Breast epithelium (tissue), 4 donors: ENCODE measurements at regions not wholly inside any gene's neighbourhood (a gene's known extent, or its start where the extent isn't known, plus 50 kb on each side); places are given as distances from the start of the nearest gene placed in this dataset.
A peak's percentile ranks its signal among the peaks of the same experiment; 100 is the strongest.

Experiments used
- DNase-seq, 2 donors: peaks; one replicate each; pipeline ENCODE4 v3.0.0-alpha.2; 2019; ENCODE audit warnings: low spot score in 2 of 2
- H3K27ac ChIP-seq, 2 donors: fragments of 200-600 bp; sonication (generic) in 1 of 2; one replicate each; pipeline ENCODE4 v1.5.1; 2016 to 2019; ENCODE audit warnings: mild to moderate bottlenecking in 1 of 2
- H3K27me3 ChIP-seq, 2 donors: fragments of 200-600 bp; sonication (generic) in 1 of 2; one replicate each; pipeline versions ENCODE4 v1.5.1 to v1.6.0; 2017 to 2019; ENCODE audit warnings: control low read depth in 1 of 2, mild to moderate bottlenecking in 1 of 2
- H3K36me3 ChIP-seq: fragments of 200-600 bp; one replicate; pipeline ENCODE4 v1.5.1; 2019
- H3K4me1 ChIP-seq, 2 donors: fragments of 200-600 bp; sonication (generic); one replicate each; pipeline ENCODE4 v1.5.1; 2016 to 2019; ENCODE audit warnings: control low read depth in 1 of 2
- H3K4me3 ChIP-seq, 3 donors: fragments of 200-600 bp; sonication (generic); 1 replicate in 2 of 3; 2 replicates in 1 of 3; pipeline ENCODE4 v1.5.1; 2016 to 2019; ENCODE audit warnings: mild to moderate bottlenecking in 3 of 3, moderate library complexity in 2 of 3
- H3K9me3 ChIP-seq, 2 donors: fragments of 200-600 bp; sonication (generic) in 1 of 2; one replicate each; pipeline ENCODE4 v1.5.1; 2016 to 2019; ENCODE audit warnings: control low read depth in 1 of 2
- CTCF ChIP-seq, 3 donors: fragments of 450-650 bp; IDR thresholded peaks; one replicate each; pipeline ENCODE4 v1.5.1; 2016 to 2017; ENCODE audit warnings: antibody characterized with exemption in 3 of 3, mild to moderate bottlenecking in 3 of 3, moderate library complexity in 3 of 3
- POLR2A ChIP-seq: fragments of 450-650 bp; IDR thresholded peaks from one replicate; pipeline ENCODE4 v1.6.1; 2016; ENCODE audit warnings: antibody characterized with exemption, mild to moderate bottlenecking, moderate library complexity
- POLR2AphosphoS5 ChIP-seq, 3 donors: sonication (generic); formaldehyde crosslinking; IDR thresholded peaks; one replicate each; pipeline ENCODE4 v1.6.1; 2017; ENCODE audit warnings: antibody characterized with exemption in 3 of 3
- intact Hi-C: fragments of 100-400 bp; cut with DNase I; formaldehyde crosslinking; loops from one replicate; pipeline ENCODE4 v1.15.1; 2023; ENCODE audit warnings: low total_unique reads

DNA sequence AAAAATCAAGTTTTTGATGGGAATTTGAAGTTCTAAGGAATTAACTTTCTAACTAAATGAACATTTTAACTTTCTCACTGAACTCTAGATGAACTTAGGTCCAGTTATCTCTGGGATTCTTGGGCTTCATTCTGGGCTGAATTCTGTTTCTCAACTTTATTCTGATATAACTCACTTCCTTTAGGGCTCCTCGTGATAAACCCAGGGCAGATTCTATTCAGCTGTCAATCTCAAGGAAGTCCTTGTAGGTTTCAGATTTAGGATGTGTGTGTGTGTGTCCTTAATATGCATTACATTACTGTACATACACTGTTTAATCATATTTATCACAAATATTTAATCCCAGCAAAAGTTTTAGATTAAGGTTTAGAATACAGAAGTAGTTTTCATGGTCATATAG, 344.3 kb downstream of the GATA3 start:
- Histone ChIP-seq H3K27me3 (no peaks in the 10 kb centered on the region), H3K4me3 (no peak overlapping the region), H3K4me1 (no peaks in the 10 kb centered on the region), H3K36me3 (no peaks in the 10 kb centered on the region), H3K27ac (no peak overlapping the region), H3K9me3 (no peaks in the 10 kb centered on the region)
- DNase-seq = no peak
- TF ChIP-seq POLR2AphosphoS5 (IDR thresholded peaks at IDR 0.05) (no peak), POLR2A (no peak), CTCF (IDR thresholded peaks at IDR 0.05) (no peak)
- intact Hi-C loops = no loop called here

DNA sequence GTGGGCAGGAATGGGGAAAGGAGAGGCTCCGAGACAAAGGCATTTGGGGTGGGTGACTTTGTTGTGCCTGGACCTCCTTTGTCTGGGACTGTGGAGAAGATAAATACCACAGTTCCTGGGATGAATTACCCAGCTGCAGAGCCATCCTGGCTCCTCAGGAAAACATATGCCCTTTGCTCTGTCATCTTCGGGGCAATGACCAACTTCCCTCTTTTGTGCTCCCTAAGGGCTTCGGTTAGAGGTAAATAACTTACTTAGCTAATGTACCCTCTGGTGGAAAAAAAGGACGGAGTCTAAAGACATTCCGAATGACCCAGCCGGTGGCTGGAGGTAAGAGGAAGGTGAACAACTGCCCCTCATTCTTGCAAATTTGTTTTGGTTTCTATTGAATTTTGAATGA, 345.7 kb downstream of the GATA3 start:
- no peak for DNase-seq
- TF ChIP-seq POLR2A = no peak
- no peak for TF ChIP-seq CTCF (IDR thresholded peaks at IDR 0.05)
- TF ChIP-seq POLR2AphosphoS5 (IDR thresholded peaks at IDR 0.05) = no peak
- intact Hi-C loops = loop anchor here (10.0 kb wide), 1 partner anchor 335 kb away; no protein-coding TSS in a partner anchor
- Histone ChIP-seq H3K27me3 (no peaks in the 10 kb centered on the region), H3K4me1 (no peaks in the 10 kb centered on the region), H3K9me3 (no peaks in the 10 kb centered on the region), H3K4me3 (no peak overlapping the region), H3K36me3 (no peaks in the 10 kb centered on the region), H3K27ac (no peak overlapping the region)

GRCh38 chr10:8400892-8401291, 346.4 kb downstream of the GATA3 start:
- no peaks in the 10 kb centered on the region for H3K36me3 ChIP-seq
- no peaks in the 10 kb centered on the region for H3K9me3 ChIP-seq
- no peaks in the 10 kb centered on the region for H3K27me3 ChIP-seq
- DNase-seq = no peak
- intact Hi-C loops = loop anchor here (10.0 kb wide), 1 partner anchor 336 kb away; no protein-coding TSS in a partner anchor
- H3K4me3 ChIP-seq = no peak overlapping the region
- no peaks in the 10 kb centered on the region for H3K4me1 ChIP-seq
- no peak overlapping the region for H3K27ac ChIP-seq
- TF ChIP-seq POLR2A (no peak), CTCF (IDR thresholded peaks at IDR 0.05) (no peak), POLR2AphosphoS5 (IDR thresholded peaks at IDR 0.05) (no peak)

GRCh38 chr10:8401531-8401930, 347.0 kb downstream of the GATA3 start:
- H3K27ac ChIP-seq = no peak overlapping the region
- no peaks in the 10 kb centered on the region for H3K27me3 ChIP-seq
- TF ChIP-seq POLR2AphosphoS5 (IDR thresholded peaks at IDR 0.05) (no peak), POLR2A (no peak), CTCF (IDR thresholded peaks at IDR 0.05) (no peak)
- H3K9me3 ChIP-seq = no peaks in the 10 kb centered on the region
- DNase-seq = no peak
- H3K36me3 ChIP-seq = no peaks in the 10 kb centered on the region
- H3K4me1 ChIP-seq = no peaks in the 10 kb centered on the region
- intact Hi-C loops = loop anchor here (10.0 kb wide), 1 partner anchor 337 kb away; no protein-coding TSS in a partner anchor
- no peak overlapping the region for H3K4me3 ChIP-seq

DNA sequence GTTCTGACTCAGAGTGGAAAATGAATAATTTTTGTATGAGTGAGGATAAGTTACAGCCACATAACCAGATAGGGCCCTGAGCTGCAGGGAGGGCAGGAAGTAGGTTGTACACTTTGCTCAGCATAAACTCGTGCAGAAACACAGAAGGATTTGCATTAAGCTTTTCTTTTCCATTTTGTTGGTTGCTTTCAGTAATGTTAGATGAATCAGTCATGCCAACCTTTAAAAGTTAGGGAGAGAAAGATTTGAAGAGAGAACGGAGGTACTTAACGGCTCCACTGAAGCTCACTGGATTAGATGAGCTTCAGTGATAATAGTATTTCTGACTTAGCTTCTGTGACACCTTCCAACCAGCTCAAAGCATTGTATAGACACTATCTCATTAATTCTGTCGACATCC, 348.1 kb downstream of the GATA3 start:
- no peaks in the 10 kb centered on the region for H3K9me3 ChIP-seq
- TF ChIP-seq CTCF (IDR thresholded peaks at IDR 0.05) (no peak), POLR2A (no peak), POLR2AphosphoS5 (IDR thresholded peaks at IDR 0.05) (no peak)
- peak overlapping the region in 1 of 2 donors; percentile 3 for H3K27ac ChIP-seq
- H3K27me3 ChIP-seq = no peaks in the 10 kb centered on the region
- DNase-seq = no peak
- no peaks in the 10 kb centered on the region for H3K4me1 ChIP-seq
- H3K36me3 ChIP-seq = no peaks in the 10 kb centered on the region
- H3K4me3 ChIP-seq = no peak overlapping the region
- intact Hi-C loops = loop anchor here (10.0 kb wide), 1 partner anchor 338 kb away; no protein-coding TSS in a partner anchor
